ENCODE measurements at regions not wholly inside any gene's neighbourhood (a gene's known extent, or its start where the extent isn't known, plus 50 kb on each side); places are given as distances from the start of the nearest gene placed in this dataset.

- DNase-seq (ENCODE audit: low spot score), result no peak
Observed at GRCh38 chr4:54543088-54543795, 114.5 kb upstream of the KIT start.

- DNase-seq (ENCODE audit: low spot score), result no peak
Observed at GRCh38 chr4:54545663-54546424, 111.9 kb upstream of the KIT start.

GRCh38 chr4:54547299-54548097, 110.3 kb upstream of the KIT start:
- DNase-seq (ENCODE audit: low spot score), result no peak

- no peak for DNase-seq (ENCODE audit: low spot score)
Observed at GRCh38 chr4:54548098-54548620, 109.6 kb upstream of the KIT start.

GRCh38 chr4:54548831-54549460, 108.8 kb upstream of the KIT start:
- DNase-seq (ENCODE audit: low spot score), result no peak

GRCh38 chr4:54550395-54551171, 107.2 kb upstream of the KIT start:
- no peak for DNase-seq (ENCODE audit: low spot score)

GRCh38 chr4:54553001-54553400, 104.8 kb upstream of the KIT start:
- DNase-seq (ENCODE audit: low spot score), result no peak

GRCh38 chr4:54554339-54554990, 103.3 kb upstream of the KIT start:
- no peak for DNase-seq (ENCODE audit: low spot score)

GRCh38 chr4:54556051-54556450, 101.7 kb upstream of the KIT start:
- no peak for DNase-seq (ENCODE audit: low spot score)

- no peak for DNase-seq (ENCODE audit: low spot score)
Observed at GRCh38 chr4:54556587-54556986, 101.2 kb upstream of the KIT start.

- no peak for DNase-seq (ENCODE audit: low spot score)
Observed at GRCh38 chr4:54558889-54559677, 98.7 kb upstream of the KIT start.

GRCh38 chr4:54560513-54560912, 97.2 kb upstream of the KIT start:
- no peak for DNase-seq (ENCODE audit: low spot score)

- no peak for DNase-seq (ENCODE audit: low spot score)
Observed at GRCh38 chr4:54561940-54562339, 95.8 kb upstream of the KIT start.

- no peak for DNase-seq (ENCODE audit: low spot score)
Observed at GRCh38 chr4:54566608-54567007, 91.1 kb upstream of the KIT start.

- no peak for DNase-seq (ENCODE audit: low spot score)
Observed at GRCh38 chr4:54567327-54567726, 90.4 kb upstream of the KIT start.

GRCh38 chr4:54568184-54568583, 89.6 kb upstream of the KIT start:
- no peak for DNase-seq (ENCODE audit: low spot score)

GRCh38 chr4:54570822-54571221, 86.9 kb upstream of the KIT start:
- no peak for DNase-seq (ENCODE audit: low spot score)

GRCh38 chr4:54571293-54572151, 86.2 kb upstream of the KIT start:
- DNase-seq (ENCODE audit: low spot score), result no peak

GRCh38 chr4:54572152-54572542, 85.6 kb upstream of the KIT start:
- no peak for DNase-seq (ENCODE audit: low spot score)
